GM19438 (cell line): ENCODE measurements at regions not wholly inside any gene's neighbourhood (a gene's known extent, or its start where the extent isn't known, plus 50 kb on each side); places are given as distances from the start of the nearest gene placed in this dataset.

Experiments used
- ATAC-seq: cut with Tn5 transposase; IDR thresholded peaks from one replicate; pipeline ENCODE4 v1.9.1; 2021; ENCODE audit warnings: low read depth; ENCODE audit not compliant: unreplicated experiment

GRCh38 chr11:128125723-128126122 lies 461.6 kb downstream of the ETS1 start:
- ATAC-seq: no peak

GRCh38 chr11:128116885-128117284 lies 470.5 kb downstream of the ETS1 start:
- no peak for ATAC-seq

GRCh38 chr11:128116447-128116846 lies 470.9 kb downstream of the ETS1 start:
- no peak for ATAC-seq

GRCh38 chr11:128105950-128106349 lies 481.4 kb downstream of the ETS1 start:
- no peak for ATAC-seq

- no peak for ATAC-seq
Measured at GRCh38 chr11:128105511-128105910, 481.8 kb downstream of the ETS1 start.

GRCh38 chr11:128103278-128103873 lies 484.0 kb downstream of the ETS1 start:
- no peak for ATAC-seq

GRCh38 chr11:128098781-128099180 lies 488.6 kb downstream of the ETS1 start:
- no peak for ATAC-seq

GRCh38 chr11:128095466-128095981 lies 491.8 kb downstream of the ETS1 start:
- no peak for ATAC-seq

GRCh38 chr11:128093689-128094088 lies 493.7 kb downstream of the ETS1 start:
- no peak for ATAC-seq

GRCh38 chr11:128089962-128090361 lies 497.4 kb downstream of the ETS1 start:
- ATAC-seq: no peak

- no peak for ATAC-seq
Measured at GRCh38 chr11:128086794-128087193, 500.6 kb downstream of the ETS1 start.

- ATAC-seq: no peak
Measured at GRCh38 chr11:128085276-128085675, 502.1 kb downstream of the ETS1 start.

GRCh38 chr11:128082574-128082973 lies 504.8 kb downstream of the ETS1 start:
- no peak for ATAC-seq

- no peak for ATAC-seq
Measured at GRCh38 chr11:128069665-128070064, 517.7 kb downstream of the ETS1 start.

GRCh38 chr11:128067780-128068179 lies 519.6 kb downstream of the ETS1 start:
- no peak for ATAC-seq

- no peak for ATAC-seq
Measured at GRCh38 chr11:128066399-128066798, 521.0 kb downstream of the ETS1 start.

- no peak for ATAC-seq
Measured at GRCh38 chr11:128061281-128061871, 526.0 kb downstream of the ETS1 start.

GRCh38 chr11:128058580-128059208 lies 528.7 kb downstream of the ETS1 start:
- ATAC-seq: no peak

- ATAC-seq: no peak
Measured at GRCh38 chr11:128057786-128058395, 529.5 kb downstream of the ETS1 start.

- no peak for ATAC-seq
Measured at GRCh38 chr11:128055576-128056217, 531.7 kb downstream of the ETS1 start.
